Colonic mucosa (tissue), 4 donors: ENCODE measurements at regions not wholly inside any gene's neighbourhood (a gene's known extent, or its start where the extent isn't known, plus 50 kb on each side); places are given as distances from the start of the nearest gene placed in this dataset.
"Not testable (repeated sequence)": the region's sequence is repeated elsewhere in the genome, so short reads cannot be mapped to it uniquely, and the experiment has no call there.

Source experiments
- DNase-seq: peaks from one replicate; pipeline ENCODE4 v3.0.0-alpha.2; 2020
- H3K27ac ChIP-seq: fragments of 200-600 bp; one replicate; pipeline ENCODE4 v1.8.0; 2021
- H3K27me3 ChIP-seq: fragments of 200-600 bp; one replicate; pipeline ENCODE4 v1.8.0; 2021
- H3K36me3 ChIP-seq: fragments of 200-600 bp; one replicate; pipeline ENCODE4 v1.8.0; 2021
- H3K4me1 ChIP-seq: fragments of 200-600 bp; one replicate; pipeline ENCODE4 v1.8.0; 2021; ENCODE audit warnings: mild to moderate bottlenecking
- H3K4me3 ChIP-seq: fragments of 200-600 bp; one replicate; pipeline ENCODE4 v1.8.0; 2021
- H3K9ac ChIP-seq, 2 donors: one replicate each; pipeline ENCODE4 v1.7.0; 2013; ENCODE audit warnings: control low read depth in 2 of 2, low read depth in 2 of 2, low read length in 2 of 2
- H3K9me3 ChIP-seq: fragments of 200-600 bp; one replicate; pipeline ENCODE4 v1.8.0; 2021
- intact Hi-C: fragments of 100-400 bp; cut with DNase I; formaldehyde crosslinking; loops from one replicate; pipeline ENCODE4 v1.14.1; 2022
- TF ChIP-seq, protein P1 (sequence below): fragments of 200-600 bp; IDR thresholded peaks from one replicate; pipeline ENCODE4 v1.8.0; 2022; ENCODE audit warnings: antibody characterized with exemption, mild to moderate bottlenecking
- donor health status: healthy.
- donor health status: DM: no; HTN: no; CAD: no.
- donor health status: DM: no; HTN: no; CAD: no.

DNA sequence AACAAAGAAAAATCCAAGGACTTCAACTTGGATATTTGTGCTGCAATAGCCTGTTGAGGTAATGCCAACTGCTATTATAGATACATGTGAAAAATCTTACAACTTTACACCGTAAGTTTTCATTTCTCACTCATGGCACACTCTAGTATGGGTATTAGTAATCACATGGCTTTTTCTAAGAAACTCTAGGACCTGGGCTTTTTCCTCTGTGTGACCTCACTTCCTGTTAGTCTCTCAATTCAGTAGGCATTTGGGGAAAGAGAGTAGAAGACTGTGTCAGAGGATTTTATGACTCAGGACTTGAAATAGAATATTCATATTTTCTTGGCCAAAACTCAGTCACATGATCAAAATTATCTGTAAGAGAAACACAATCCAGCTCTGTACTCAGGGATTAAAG, 1049.9 kb downstream of the REEP3 start:
- H3K27me3 ChIP-seq, result no peaks in the 10 kb centered on the region
- no peak overlapping the region for H3K27ac ChIP-seq
- no peaks in the 10 kb centered on the region for H3K9me3 ChIP-seq
- peaks cover 6% of the 10 kb centered on the region for H3K4me1 ChIP-seq
- no peak for DNase-seq
- H3K4me3 ChIP-seq, result no peak overlapping the region
- intact Hi-C loops, result no loop called here
- no peaks in the 10 kb centered on the region for H3K36me3 ChIP-seq
- H3K9ac ChIP-seq, result no peak overlapping the region
- TF ChIP-seq, protein P1, sequence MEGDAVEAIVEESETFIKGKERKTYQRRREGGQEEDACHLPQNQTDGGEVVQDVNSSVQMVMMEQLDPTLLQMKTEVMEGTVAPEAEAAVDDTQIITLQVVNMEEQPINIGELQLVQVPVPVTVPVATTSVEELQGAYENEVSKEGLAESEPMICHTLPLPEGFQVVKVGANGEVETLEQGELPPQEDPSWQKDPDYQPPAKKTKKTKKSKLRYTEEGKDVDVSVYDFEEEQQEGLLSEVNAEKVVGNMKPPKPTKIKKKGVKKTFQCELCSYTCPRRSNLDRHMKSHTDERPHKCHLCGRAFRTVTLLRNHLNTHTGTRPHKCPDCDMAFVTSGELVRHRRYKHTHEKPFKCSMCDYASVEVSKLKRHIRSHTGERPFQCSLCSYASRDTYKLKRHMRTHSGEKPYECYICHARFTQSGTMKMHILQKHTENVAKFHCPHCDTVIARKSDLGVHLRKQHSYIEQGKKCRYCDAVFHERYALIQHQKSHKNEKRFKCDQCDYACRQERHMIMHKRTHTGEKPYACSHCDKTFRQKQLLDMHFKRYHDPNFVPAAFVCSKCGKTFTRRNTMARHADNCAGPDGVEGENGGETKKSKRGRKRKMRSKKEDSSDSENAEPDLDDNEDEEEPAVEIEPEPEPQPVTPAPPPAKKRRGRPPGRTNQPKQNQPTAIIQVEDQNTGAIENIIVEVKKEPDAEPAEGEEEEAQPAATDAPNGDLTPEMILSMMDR, result no peak

- no peak overlapping the region for H3K9ac ChIP-seq
- intact Hi-C loops, result no loop called here
- no peak overlapping the region for H3K4me3 ChIP-seq
- no peaks in the 10 kb centered on the region for H3K36me3 ChIP-seq
- TF ChIP-seq, protein P1, result no peak
- no peaks in the 10 kb centered on the region for H3K27me3 ChIP-seq
- H3K27ac ChIP-seq, result peak overlapping the region; percentile 34
- H3K9me3 ChIP-seq, result no peaks in the 10 kb centered on the region
- no peak for DNase-seq
- peaks cover 6% of the 10 kb centered on the region for H3K4me1 ChIP-seq
Observed at GRCh38 chr10:64573623-64574325, 1052.6 kb downstream of the REEP3 start.

GRCh38 chr10:64574371-64574770, 1053.2 kb downstream of the REEP3 start:
- TF ChIP-seq, protein P1, result no peak
- Histone ChIP-seq H3K27ac (peak overlapping the region; percentile 34), H3K27me3 (no peaks in the 10 kb centered on the region), H3K36me3 (no peaks in the 10 kb centered on the region), H3K9me3 (no peaks in the 10 kb centered on the region), H3K9ac (no peak overlapping the region), H3K4me1 (peaks cover 6% of the 10 kb centered on the region), H3K4me3 (no peak overlapping the region)
- no peak for DNase-seq
- intact Hi-C loops, result no loop called here

- H3K4me1 ChIP-seq, result peaks cover 6% of the 10 kb centered on the region
- no peaks in the 10 kb centered on the region for H3K9me3 ChIP-seq
- H3K27ac ChIP-seq, result no peak overlapping the region
- intact Hi-C loops, result no loop called here
- no peaks in the 10 kb centered on the region for H3K36me3 ChIP-seq
- H3K27me3 ChIP-seq, result no peaks in the 10 kb centered on the region
- H3K9ac ChIP-seq, result no peak overlapping the region
- TF ChIP-seq, protein P1, result no peak
- DNase-seq, result no peak
- no peak overlapping the region for H3K4me3 ChIP-seq
Observed at GRCh38 chr10:64576497-64576896, 1055.3 kb downstream of the REEP3 start.

DNA sequence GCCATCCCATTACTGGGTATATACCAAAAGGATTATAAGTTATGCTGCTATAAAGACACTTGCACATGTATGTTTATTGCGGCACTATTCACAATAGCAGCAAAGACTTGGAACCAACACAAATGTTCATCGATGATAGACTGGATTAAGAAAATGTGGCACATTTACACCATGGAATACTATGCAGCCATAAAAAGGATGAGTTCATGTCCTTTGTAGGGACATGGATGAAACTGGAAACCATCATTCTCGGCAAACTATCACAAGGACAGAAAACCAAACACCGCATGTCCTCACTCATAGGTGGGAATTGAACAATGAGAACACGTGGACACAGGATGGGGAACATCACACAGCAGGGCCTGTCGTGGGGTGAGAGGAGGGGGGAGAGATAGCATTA, 1057.6 kb downstream of the REEP3 start:
- H3K27ac ChIP-seq, H3K27me3 ChIP-seq, DNase-seq, H3K4me3 ChIP-seq, H3K36me3 ChIP-seq, H3K9ac ChIP-seq, intact Hi-C loops, H3K4me1 ChIP-seq, H3K9me3 ChIP-seq: not testable (repeated sequence)

DNA sequence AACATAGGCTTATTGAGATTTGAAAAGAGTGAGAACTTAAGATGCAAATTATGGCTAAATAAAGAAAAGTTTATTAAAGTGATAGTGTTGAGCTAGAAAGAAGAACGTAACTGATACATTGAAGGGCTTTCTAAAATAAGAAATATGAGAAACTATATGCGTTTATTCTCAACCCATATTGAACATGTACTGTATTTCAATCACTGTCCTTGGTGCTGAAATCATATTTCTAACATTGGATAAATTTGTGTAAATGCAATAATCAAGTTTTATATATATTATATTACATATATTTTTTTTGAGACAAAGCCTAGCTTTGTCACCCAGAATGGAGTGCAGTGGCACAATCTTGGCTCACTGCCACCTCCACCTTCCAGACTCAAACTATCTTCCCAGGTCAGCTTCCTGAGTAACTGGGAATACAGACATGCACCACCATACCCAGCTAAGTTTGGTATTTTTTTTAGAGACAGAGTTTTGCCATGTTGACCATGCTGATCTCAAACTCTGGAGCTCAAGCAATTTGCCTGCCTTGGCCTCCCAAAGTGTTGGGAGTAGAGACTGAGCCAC, 1065.8 kb downstream of the REEP3 start:
- no peak overlapping the region for H3K27ac ChIP-seq
- H3K4me1 ChIP-seq, result no peaks in the 10 kb centered on the region
- H3K27me3 ChIP-seq, result no peaks in the 10 kb centered on the region
- no peak overlapping the region for H3K9ac ChIP-seq
- TF ChIP-seq, protein P1, result no peak
- no peak overlapping the region for H3K4me3 ChIP-seq
- H3K36me3 ChIP-seq, result no peaks in the 10 kb centered on the region
- intact Hi-C loops, result no loop called here
- no peaks in the 10 kb centered on the region for H3K9me3 ChIP-seq
- no peak for DNase-seq
